Liver (tissue), 7 donors: ENCODE measurements at regions not wholly inside any gene's neighbourhood (a gene's known extent, or its start where the extent isn't known, plus 50 kb on each side); places are given as distances from the start of the nearest gene placed in this dataset.

Experiments used
- DNase-seq: peaks from one replicate; pipeline ENCODE4 v3.0.0-alpha.2; 2017; ENCODE audit warnings: low spot score
- H3K27ac ChIP-seq, 2 donors: one replicate each; pipeline ENCODE4 v1.7.0; 2013; ENCODE audit warnings: inconsistent platforms in 2 of 2, low read length in 2 of 2, control low read depth in 1 of 2, low read depth in 1 of 2, mild to moderate bottlenecking in 1 of 2
- H3K27me3 ChIP-seq, 4 donors: one replicate each; pipeline versions ENCODE4 v1.6.1 to v1.7.0; 2013; ENCODE audit warnings: low read length in 3 of 4, inconsistent platforms in 1 of 4, mild to moderate bottlenecking in 1 of 4, moderate library complexity in 1 of 4; ENCODE audit not compliant: control insufficient read depth in 4 of 4, insufficient read depth in 4 of 4
- H3K36me3 ChIP-seq, 4 donors: one replicate each; pipeline versions ENCODE4 v1.6.1 to v1.7.0; 2013; ENCODE audit warnings: low read length in 3 of 4, mild to moderate bottlenecking in 3 of 4, low read depth in 1 of 4, moderate library complexity in 1 of 4; ENCODE audit not compliant: control insufficient read depth in 4 of 4, insufficient read depth in 3 of 4
- H3K4me1 ChIP-seq, 4 donors: one replicate each; pipeline versions ENCODE4 v1.6.1 to v1.7.0; 2013; ENCODE audit warnings: low read length in 3 of 4, mild to moderate bottlenecking in 3 of 4, moderate library complexity in 1 of 4; ENCODE audit not compliant: control insufficient read depth in 4 of 4, insufficient read depth in 4 of 4
- H3K4me3 ChIP-seq, 3 donors: one replicate each; pipeline versions ENCODE4 v1.6.1 to v1.7.0; 2013; ENCODE audit warnings: low read length in 3 of 3, control low read depth in 1 of 3, low read depth in 1 of 3, mild to moderate bottlenecking in 1 of 3
- H3K9ac ChIP-seq, 2 donors: one replicate each; pipeline ENCODE4 v1.7.0; 2013; ENCODE audit warnings: low read length in 2 of 2, mild to moderate bottlenecking in 2 of 2, moderate library complexity in 2 of 2, control low read depth in 1 of 2, low read depth in 1 of 2
- H3K9me3 ChIP-seq, 4 donors: one replicate each; pipeline versions ENCODE4 v1.6.1 to v1.7.0; 2013; ENCODE audit warnings: low read length in 3 of 4; ENCODE audit not compliant: control insufficient read depth in 4 of 4
- EGR1 ChIP-seq, 2 donors: IDR thresholded peaks; 2 replicates each; pipeline ENCODE4 v1.6.1; 2016 to 2018; ENCODE audit warnings: antibody characterized with exemption in 2 of 2, low read depth in 2 of 2
- FOXA1 ChIP-seq: IDR thresholded peaks from 2 replicates; pipeline ENCODE4 v1.6.1; 2016; ENCODE audit warnings: antibody characterized with exemption
- FOXA2 ChIP-seq: IDR thresholded peaks from 2 replicates; pipeline ENCODE4 v1.6.1; 2016; ENCODE audit warnings: antibody characterized with exemption
- GABPA ChIP-seq, 2 donors: IDR thresholded peaks in 1 of 2; conservative IDR thresholded peaks in 1 of 2; 2 replicates each; pipeline ENCODE4 v1.6.1; 2016; ENCODE audit warnings: antibody characterized with exemption in 2 of 2, mild to moderate bottlenecking in 1 of 2, moderate library complexity in 1 of 2
- HNF4A ChIP-seq, 2 donors: conservative IDR thresholded peaks; 2 replicates each; pipeline ENCODE4 v1.6.1; 2016; ENCODE audit warnings: antibody characterized with exemption in 2 of 2, mild to moderate bottlenecking in 2 of 2
- HNF4G ChIP-seq: IDR thresholded peaks from 2 replicates; pipeline ENCODE4 v1.6.1; 2016; ENCODE audit warnings: antibody characterized with exemption
- JUND ChIP-seq, 2 donors: IDR thresholded peaks; 2 replicates each; pipeline ENCODE4 v1.6.1; 2016; ENCODE audit warnings: antibody characterized with exemption in 2 of 2
- NR2F2 ChIP-seq: IDR thresholded peaks from 2 replicates; pipeline ENCODE4 v1.6.1; 2016; ENCODE audit warnings: antibody characterized with exemption
- RAD21 ChIP-seq, 2 donors: IDR thresholded peaks; 2 replicates each; pipeline ENCODE4 v1.6.1; 2016; ENCODE audit warnings: antibody characterized with exemption in 2 of 2, mild to moderate bottlenecking in 2 of 2
- REST ChIP-seq: IDR thresholded peaks from 2 replicates; pipeline ENCODE4 v1.6.1; 2016; ENCODE audit warnings: antibody characterized with exemption, mild to moderate bottlenecking
- RXRA ChIP-seq, 2 donors: IDR thresholded peaks; 2 replicates each; pipeline ENCODE4 v1.6.1; 2017 to 2018; ENCODE audit warnings: antibody characterized with exemption in 2 of 2, mild to moderate bottlenecking in 1 of 2
- SP1 ChIP-seq: IDR thresholded peaks from 2 replicates; pipeline ENCODE4 v1.6.1; 2018; ENCODE audit warnings: antibody characterized with exemption, mild to moderate bottlenecking
- TAF1 ChIP-seq: conservative IDR thresholded peaks from 2 replicates; pipeline ENCODE4 v1.6.1; 2016; ENCODE audit warnings: antibody characterized with exemption, mild to moderate bottlenecking
- ZBTB33 ChIP-seq: IDR thresholded peaks from 2 replicates; pipeline ENCODE4 v1.6.1; 2016; ENCODE audit warnings: antibody characterized with exemption
- WGBS: extraction: QIAGEN DNeasy Blood & Tissue Kit; methylation state at CpG from one replicate; pipeline ENCODE4 v1.1.7; 2013; 5-methylcytosine and 5-hydroxymethylcytosine counted together
- TF ChIP-seq, protein P1 (sequence below): IDR thresholded peaks from 2 replicates; pipeline ENCODE4 v1.6.1; 2016; ENCODE audit warnings: antibody characterized with exemption
- TF ChIP-seq, protein P2 (sequence below): IDR thresholded peaks from 2 replicates; pipeline ENCODE4 v1.6.1; 2016; ENCODE audit warnings: antibody characterized with exemption
- donor health status: healthy.
- donor health status: healthy.
- donor health status: healthy.
- donor health status: healthy.

DNA sequence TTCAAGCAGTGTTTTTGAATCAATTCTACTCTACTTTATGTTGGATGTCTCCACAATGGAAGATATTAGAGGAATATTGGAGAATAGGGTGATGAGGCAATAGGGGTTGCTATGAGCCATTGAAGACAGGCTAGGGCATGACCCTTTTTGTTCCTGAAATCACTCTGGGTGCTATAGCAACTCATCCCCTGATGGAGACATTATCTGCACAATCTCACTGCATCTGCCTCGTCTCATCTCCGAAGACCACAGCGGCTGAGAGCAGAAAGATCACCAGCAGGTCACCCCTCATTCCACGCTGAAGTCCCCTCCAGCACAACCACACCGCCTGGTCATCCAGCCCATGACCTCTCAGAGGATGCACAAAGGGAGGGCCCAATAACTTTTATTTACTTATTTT lies 150.4 kb upstream of the TMEM132C start:
- no peak for DNase-seq
- Histone ChIP-seq H3K9ac (no peak overlapping the region), H3K27ac (no peak overlapping the region), H3K4me3 (no peak overlapping the region), H3K4me1 (no peaks in the 10 kb centered on the region), H3K9me3 (no peaks in the 10 kb centered on the region), H3K36me3 (no peaks in the 10 kb centered on the region), H3K27me3 (no peaks in the 10 kb centered on the region)
- TF ChIP-seq REST (no peak), SP1 (no peak), TAF1 (no peak), HNF4G (no peak), GABPA (IDR thresholded peaks at IDR 0.05 in 1 of 2, conservative IDR thresholded peaks at IDR 0.05 in 1 of 2) (no peak), EGR1 (IDR thresholded peaks at IDR 0.05; ENCODE audit: low read depth in 2 of 2) (no peak), FOXA1 (no peak), JUND (IDR thresholded peaks at IDR 0.05) (no peak), FOXA2 (no peak), RXRA (IDR thresholded peaks at IDR 0.05) (no peak)
- TF ChIP-seq, protein P1, sequence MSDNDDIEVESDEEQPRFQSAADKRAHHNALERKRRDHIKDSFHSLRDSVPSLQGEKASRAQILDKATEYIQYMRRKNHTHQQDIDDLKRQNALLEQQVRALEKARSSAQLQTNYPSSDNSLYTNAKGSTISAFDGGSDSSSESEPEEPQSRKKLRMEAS: no peak
- WGBS: 77% methylated on average over 5 of the region's 5 CpGs

DNA sequence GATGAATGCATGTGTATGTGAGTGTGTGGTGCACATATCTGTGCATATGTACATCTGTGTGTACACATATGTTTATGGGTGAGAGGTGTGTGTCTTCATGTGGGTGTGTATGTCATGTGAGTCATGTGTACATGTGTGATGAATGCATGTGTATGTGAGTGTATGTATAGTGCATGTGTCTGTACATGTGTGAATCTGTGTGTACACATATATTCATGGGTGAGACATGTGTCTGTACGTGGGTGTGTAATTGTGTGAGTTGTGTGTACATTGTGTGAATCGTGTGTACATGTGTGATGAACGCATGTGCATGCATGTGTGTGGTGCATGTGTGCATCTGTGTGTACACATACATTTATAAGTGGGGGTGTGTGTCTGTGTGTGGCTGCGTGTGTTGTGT lies 146.9 kb upstream of the TMEM132C start:
- Histone ChIP-seq H3K36me3 (no peaks in the 10 kb centered on the region), H3K9ac (no peak overlapping the region), H3K27ac (no peak overlapping the region), H3K27me3 (no peaks in the 10 kb centered on the region), H3K4me3 (no peak overlapping the region), H3K4me1 (no peaks in the 10 kb centered on the region), H3K9me3 (no peaks in the 10 kb centered on the region)
- TF ChIP-seq JUND (IDR thresholded peaks at IDR 0.05) (no peak), NR2F2 (no peak), ZBTB33 (no peak), FOXA1 (no peak), RAD21 (IDR thresholded peaks at IDR 0.05) (no peak), HNF4A (conservative IDR thresholded peaks at IDR 0.05) (no peak), EGR1 (IDR thresholded peaks at IDR 0.05; ENCODE audit: low read depth in 2 of 2) (no peak), RXRA (IDR thresholded peaks at IDR 0.05) (no peak), FOXA2 (no peak), SP1 (no peak), HNF4G (no peak)
- TF ChIP-seq, protein P2, sequence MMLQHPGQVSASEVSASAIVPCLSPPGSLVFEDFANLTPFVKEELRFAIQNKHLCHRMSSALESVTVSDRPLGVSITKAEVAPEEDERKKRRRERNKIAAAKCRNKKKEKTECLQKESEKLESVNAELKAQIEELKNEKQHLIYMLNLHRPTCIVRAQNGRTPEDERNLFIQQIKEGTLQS: no peak
- TF ChIP-seq, protein P1: no peak
- no peak for DNase-seq
- WGBS: 94% methylated on average over 4 of the region's 4 CpGs
